ENCODE measurements at regions not wholly inside any gene's neighbourhood (a gene's known extent, or its start where the extent isn't known, plus 50 kb on each side); places are given as distances from the start of the nearest gene placed in this dataset.

DNA sequence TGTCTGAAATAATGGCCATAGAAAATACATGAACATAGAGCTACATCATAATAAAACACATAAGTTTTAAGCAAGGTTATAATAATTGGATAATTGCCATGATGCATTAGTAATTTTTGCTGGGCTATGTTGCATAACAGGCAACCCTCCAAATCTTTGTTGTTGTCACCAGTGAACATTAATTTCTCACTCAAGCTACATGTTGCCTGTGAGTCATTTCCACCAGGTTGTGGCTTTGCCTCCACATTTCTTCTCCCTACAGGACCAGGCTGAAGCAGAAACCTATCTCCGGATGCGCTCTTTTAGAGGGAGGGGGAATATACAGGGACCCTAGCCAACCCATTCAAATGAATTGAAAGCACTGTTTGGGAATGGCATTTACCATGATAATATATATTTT lies 347.7 kb downstream of the GABRG1 start:
- DNase-seq = no peak

DNA sequence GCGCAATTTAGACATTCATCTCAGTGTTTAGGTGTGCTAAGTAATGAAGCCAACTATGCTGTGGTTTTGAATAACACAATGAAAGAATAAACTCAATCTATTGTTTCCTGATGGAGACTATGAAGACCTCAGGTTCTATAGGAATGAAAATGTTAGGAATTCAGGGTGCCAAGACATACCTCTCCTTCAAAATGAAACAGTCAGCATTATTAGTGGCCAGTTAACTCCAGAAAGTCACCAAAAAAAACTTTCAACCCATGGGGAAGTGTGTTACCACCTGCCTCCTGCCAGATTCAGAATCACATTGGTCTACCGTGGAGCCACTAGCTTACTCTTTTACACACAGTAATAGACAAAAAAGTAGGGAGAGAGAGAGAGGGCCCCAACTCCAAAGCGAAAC lies 352.9 kb downstream of the GABRG1 start:
- no peak for DNase-seq

DNA sequence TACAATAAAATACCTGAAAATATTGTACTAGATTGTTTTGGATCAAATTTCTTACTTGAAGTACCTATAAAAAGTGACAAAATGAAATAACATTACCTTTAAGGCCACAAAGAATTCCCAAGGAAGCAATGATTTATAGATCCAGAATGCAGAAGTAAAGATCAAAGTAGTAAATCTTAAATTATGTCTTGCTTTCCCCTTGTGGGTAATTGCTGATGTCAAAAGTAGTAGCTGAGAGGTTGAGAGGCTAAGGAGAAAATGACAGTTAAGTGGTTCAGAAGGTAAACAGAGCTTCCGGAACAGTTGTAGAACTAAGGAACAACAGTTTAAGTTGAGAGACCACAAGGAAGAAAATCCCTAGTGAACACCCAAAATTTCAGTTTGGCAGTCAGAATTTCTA lies 358.3 kb downstream of the GABRG1 start:
- no peak for DNase-seq

DNA sequence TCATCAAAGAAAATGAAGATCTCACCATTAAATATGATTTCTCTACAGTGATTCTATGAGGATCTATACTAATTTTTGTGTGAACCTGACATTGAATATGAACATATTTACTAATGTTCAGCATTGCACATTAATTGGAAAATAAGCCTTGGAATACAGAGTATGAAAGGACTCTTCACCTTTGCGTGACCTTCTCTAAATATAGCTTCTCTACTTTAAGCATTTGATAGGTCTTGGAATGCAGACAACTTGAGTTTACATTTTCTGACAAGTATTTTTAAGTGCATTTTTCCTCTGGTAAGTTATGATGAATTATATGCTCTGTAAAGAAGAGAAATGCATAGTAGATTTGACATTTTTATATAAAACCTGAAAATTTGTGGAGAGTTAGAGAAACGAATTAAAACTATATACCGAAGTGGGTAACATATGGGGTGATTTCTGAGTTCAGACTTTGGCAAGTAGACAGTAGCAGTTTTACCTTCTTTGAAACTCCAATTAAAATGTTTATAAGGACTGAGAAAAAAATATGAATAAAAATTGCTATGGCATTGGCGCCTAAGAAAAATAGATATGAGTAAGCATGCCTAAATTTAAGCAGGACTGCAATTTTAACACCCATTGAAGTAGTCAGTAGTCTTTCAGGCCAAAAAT lies 371.9 kb downstream of the GABRG1 start:
- no peak for DNase-seq

DNA sequence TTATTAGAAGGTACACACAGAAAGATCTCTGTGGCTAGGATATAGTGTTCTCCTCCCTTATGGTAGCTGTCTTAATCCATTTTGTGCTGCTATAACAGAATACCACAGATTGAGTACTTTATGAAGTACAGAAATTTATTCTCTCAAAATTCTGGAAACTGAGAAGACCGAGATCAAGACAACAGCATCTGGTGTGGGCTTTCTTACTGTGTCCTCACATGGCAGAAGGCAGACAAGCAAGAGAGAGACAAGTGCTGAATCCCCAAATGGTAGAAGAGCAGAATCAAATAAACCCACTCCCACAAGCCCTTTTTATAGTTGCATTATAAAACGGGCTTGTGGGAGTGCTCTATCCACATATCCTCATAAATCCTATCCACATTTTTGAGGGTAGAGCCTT lies 373.1 kb downstream of the GABRG1 start:
- DNase-seq = no peak

DNA sequence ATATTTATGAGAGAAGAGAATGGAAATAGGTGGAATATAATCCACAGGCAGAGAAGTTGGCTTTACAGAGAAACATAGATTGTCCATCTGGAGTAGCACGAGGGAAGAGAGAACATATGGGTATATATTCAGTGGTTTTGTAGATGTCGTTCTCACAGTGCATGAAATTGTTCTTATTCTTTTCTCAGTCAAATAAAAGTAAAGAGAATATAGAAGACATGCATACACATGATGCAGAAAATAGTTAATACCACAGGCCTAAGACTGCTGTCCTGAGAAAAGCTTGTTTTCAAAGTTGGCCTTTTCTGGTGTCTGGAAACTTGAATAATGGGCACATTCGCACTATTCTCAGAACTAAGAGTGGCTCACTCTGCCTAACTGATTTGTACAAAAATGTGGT lies 378.1 kb downstream of the GABRG1 start:
- DNase-seq = no peak

DNA sequence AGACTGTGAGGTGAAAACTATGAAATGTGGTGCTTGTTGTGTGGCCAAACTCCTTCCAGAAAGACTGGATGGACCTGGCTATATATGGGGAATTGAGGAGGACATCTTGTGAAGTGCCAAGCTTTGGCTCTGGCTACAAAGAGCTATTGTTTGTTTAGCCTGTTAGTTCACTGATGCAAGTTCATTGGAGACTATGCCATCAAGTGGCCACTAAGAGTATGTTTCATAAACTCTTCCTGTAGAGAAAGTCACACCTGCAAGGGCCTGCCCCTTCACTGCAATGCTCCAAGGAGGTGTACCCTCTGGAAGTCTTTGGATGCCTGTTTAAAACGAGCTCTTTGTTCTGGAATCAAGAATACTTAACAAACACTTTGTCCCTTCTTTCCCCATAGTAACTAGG lies 382.0 kb downstream of the GABRG1 start:
- DNase-seq = no peak

DNA sequence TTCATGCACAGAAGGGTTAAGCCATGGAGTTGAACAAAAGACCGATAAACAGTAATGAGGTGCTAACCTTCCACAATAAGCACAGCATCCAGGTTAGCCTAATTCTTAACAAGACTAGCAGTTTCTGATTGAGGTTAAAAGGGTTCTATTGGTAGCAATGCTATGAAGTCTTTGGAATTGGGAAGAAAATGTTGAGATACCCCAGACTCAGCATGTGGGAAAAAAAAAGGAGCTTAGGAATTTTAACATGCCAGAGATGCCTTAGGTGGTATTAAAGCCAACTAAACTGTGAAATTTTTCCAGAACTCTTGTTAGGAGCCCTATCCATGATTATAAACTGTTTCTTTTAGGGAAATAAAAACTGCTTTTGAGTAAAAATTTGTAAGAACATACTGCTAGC lies 391.7 kb downstream of the GABRG1 start:
- DNase-seq = no peak

DNA sequence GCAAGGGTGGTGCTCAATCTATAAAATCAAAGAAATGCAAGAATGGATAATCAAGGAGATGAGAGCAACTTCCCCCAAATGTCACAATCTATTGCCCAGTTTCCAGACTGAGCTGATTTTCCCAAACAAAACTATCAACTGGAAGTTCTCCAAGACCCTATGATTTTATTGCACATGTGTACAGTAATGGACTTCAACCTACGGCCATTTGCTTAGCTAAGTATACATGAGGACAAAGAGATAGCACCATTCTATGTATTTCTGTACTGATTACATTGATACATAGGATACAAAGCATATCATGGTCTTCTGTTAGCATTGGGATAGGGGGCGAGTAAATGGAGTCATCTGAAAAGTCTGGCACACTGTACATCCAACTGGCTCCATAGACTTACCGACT lies 407.8 kb downstream of the GABRG1 start:
- no peak for DNase-seq

DNA sequence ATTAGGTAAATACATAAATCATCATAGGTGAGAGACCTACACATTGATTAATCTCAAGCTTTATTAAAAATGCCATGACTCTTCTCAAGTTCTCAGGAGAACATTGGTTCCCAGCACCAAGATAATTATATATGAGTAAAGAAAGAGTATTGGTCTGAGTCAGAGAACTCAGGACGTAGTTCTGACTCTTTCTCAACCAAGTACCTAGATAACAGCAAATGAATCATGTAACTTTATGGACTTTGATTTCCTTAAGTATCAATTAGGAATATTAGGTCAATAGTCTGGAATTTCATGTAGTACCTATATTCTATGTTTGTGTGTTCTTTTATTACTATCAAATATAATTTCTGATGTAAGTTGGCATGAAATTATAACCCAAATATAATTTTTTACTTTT lies 409.9 kb downstream of the GABRG1 start:
- DNase-seq = no peak

DNA sequence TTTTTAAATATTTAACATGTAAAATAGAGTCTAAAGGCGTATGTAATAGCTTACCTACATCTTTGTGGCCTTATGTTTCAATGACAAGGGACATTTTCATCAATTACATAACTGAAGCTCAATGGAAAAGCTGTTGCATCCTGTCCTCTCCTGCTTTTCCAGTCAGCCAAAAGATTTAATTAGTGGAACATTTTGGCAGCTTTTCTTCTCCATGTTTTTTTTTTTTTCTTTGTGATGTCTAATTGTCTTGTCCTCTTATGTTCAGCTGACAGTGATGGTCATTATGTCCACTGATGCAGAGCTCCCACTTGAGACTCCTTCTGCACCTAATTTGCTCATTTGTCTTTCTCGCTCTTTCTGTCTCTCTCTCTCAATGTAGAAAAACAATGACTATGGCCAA lies 422.2 kb downstream of the GABRG1 start:
- DNase-seq = no peak

DNA sequence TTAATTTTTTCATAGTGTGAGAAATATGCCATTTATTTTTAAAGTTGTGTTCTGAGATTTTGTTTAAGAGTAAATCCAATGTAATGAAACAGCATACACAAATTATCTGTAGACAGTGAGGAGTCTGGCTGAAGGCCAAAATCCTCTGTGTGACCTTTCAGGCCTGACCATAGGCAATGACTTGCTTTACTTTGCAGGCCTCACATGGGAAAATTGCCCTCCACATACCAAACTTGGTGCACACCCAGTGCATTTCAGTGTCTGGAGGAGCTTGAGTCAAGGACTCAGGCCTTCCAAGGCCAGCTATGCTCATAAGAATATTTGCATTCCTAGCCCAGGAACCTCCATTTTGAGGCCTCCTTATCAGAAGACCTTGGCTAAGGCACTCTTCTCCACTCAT lies 430.1 kb downstream of the GABRG1 start:
- no peak for DNase-seq

DNA sequence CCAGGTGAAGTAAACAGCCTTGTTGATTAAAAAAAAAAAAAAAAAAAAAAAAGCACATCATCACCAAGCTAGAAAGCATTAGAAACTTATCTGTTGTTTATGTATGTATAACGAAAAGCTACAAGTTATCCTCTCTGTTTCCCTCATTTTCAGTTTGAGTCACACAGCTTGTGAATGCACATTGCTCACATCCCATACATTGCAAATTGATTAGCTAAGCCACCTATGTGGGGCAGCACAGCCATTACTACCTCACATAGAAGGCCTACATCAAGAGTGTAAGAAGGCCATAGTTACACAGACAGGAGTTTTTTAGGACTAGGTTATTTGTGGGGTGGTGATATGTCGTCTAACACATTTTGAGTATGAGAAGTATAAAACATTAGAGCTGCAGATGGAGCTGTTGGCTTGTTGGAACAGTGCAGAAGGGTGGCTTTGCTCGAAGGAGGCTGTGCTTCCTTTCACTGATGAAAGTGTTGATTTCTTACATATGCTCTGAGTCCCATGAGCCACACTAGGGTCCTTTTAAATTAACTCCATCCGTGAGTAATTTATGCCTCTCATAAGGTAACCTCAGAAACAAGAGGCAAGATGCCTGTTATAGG lies 431.6 kb downstream of the GABRG1 start:
- DNase-seq = no peak

DNA sequence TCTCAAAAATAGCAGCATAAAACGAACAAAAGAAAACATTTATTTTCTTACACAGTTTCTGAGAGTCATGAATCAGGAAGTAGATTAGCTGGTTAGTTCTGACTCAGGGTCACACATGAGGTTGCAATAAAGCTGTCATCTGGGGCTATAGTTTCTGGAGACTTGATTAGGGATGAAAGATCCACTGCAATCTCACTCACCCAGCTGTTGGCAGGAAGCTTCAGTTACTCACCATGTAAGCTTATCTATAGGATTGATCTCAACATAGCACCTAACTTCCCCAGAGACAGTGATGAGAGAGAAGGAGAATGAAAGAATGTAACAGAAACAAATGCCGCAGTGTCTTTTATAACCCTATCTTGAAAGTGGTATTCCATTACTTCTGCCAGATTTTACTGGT lies 435.5 kb downstream of the GABRG1 start:
- no peak for DNase-seq

DNA sequence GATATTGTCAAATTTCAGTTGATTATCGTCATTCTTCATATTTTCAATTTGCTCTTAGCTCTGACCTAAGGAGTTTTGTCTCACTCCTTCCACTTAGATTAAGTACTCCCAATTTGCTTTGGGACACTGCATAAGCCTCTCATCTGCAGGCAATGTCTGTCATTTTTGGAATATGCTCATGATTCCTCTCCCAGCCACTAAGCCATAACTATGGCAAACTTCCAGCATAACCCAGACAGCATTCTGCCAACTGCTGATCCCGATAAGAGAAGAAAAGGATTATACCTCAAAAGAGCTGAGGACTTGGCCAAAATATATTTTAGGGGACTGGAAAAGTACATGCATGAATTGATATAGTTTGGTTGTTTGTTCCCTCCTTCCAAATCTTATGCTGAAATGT lies 444.4 kb downstream of the GABRG1 start:
- no peak for DNase-seq

DNA sequence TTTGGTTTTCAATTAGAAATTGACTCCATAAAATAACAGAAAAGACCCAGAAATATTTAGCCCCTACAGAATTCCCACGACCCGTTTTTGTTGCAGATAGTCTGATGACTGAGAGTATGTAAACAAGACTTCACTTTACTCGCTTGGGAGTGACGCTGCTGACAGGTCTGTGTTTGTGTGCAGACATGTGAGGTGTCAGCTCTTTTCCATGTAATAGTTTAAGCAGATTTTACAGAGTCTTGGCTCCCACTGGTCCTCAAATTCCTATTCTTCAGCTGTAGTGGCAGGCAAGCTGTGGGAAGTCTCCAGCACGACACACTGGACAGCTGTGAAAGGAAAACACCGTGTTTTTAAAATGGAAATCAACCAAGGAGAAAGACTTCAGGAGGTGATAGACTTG lies 455.7 kb downstream of the GABRG1 start:
- no peak for DNase-seq

DNA sequence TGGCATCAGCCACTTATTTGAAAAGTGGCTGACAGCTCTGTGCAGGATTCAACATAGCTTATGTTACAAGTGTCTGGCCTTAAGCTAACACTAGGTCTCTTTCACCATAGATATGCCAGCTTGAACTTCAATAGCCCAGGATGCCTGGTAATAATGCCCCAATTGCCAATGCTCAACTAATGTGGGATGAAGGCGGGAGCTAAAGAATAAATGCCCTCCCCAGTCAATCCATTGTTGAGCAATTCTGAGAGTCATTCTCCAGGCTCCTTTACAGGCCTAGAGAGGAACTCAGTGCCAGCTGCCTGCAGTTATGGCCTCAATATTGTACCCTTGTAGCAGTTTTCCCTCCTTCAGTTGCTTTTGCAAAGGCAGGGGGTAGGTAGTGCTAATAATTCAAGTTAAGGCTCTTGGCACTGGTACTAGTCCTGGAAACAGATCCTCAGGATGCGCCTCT lies 460.2 kb downstream of the GABRG1 start:
- DNase-seq = no peak

DNA sequence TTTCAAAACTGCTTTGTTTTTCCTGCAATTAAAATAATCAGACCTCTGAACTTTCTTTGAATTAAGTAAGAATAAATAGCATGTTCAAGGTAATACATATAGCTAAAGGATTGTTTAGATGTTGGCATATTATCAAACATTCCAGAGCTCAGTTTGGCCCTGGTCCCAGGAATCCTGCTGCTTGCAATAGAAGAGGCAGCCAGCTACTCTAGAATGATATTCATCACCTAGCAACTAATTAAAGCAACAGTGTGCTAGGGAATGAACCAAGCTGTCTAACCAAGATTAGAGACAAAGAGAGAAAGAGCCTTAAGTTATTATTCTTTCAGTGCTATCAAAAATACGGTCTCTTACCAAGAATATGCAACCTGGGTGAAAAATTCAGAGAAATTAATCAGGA lies 460.9 kb downstream of the GABRG1 start:
- DNase-seq = no peak

DNA sequence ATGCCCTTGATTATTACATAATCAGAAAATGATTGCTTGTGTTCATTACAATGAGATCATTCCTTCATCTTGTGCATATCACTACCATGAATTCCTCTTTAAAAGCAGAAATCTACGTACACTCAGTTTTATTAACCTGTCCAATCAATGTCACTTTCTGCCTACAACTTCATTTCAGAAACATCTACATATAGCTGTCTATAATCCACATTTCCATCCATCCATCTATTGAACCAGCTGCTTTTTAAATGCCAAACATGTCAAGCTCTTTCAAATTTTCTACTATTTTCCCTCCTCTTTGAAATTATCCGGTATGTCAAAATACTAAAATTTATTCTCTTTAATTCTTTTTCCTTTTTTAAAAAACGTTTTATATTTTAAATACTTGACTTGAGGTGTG lies 462.0 kb downstream of the GABRG1 start:
- DNase-seq = no peak

DNA sequence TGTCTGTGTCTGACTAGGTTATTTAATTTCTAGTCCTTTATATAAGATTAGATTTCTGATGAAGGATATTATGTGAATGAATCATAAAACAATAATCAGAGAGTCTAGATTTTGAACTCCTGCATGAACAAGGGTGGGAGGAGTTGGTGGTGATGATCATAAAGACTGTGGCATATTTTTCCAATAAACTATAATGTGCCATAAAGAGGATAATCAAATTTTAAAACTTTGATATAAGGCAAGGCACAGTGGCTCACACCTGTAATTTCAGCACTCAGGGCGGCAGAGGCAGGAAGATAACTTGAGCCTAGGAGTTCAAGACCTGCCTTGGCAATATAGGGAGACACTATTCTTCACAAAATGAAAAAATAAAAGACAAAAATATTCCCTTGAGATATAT lies 473.3 kb downstream of the GABRG1 start:
- DNase-seq = no peak

DNA sequence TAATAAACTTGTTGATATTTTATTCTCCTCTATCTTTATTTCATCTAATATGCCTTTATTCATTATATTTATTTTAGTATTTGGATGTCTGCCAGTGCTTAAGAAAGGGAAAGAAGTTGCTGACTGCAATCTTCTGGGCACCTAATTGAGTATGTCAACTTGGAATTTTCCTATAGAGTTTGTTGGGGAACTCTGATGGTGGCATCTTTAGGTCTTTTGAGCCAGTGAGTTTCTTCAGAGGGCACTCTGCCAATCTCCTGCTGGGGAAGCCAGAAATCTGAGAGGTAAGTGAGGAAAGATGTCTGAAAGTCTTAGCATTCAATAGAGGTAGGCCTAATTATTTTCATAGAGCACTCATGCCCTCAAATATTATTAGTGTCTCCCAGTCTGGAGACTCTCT lies 475.0 kb downstream of the GABRG1 start:
- DNase-seq = no peak

DNA sequence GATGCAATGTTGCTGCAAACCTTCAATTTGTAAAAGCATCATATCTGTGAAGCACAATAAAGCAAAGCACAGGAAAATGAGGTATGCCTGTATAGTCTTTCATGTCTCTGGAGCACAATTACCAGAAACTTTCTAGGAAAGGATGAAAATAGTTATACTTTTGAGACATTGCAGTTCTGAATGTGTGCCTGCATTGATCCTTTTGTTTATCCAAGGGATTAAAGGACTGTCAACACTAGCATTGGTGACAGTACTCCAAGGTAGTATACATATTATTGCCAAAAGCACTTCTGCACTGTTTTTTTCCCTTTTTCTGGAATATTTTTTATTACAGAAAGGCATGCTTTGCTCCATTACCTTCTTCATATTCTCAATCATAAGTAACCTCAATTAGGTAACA lies 476.0 kb downstream of the GABRG1 start:
- no peak for DNase-seq

DNA sequence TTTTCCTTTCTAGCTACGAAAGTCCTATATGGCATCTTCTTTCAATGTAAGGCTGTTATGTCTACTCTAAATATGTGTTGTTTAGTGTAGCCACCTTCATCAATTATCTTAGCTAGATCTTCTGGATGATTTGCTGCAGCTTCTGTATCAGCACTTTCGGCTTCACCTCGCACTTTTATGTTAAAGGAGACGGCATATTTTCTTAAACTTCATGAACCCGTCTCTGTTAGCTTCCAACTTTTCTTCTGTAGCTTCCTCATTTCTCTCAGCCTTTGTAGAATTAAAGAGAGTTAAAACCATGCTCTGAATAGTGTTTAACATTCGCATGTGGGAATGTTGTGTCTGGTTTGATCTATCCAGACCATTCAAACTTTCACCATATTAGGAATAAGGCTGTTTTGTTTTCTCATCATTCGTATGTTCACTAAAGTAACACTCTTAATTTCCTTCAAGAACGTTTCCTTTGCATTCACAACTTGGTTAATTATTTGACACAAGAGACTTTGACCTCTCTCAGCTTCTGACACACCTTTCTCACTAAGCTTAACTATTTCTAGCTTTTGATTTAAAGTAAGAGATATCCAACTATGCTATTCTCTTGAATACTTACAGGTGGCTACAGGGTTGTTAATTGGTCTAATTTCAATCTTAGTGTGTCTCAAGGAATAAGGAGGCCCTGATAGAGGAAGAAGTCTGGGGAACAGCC lies 476.8 kb downstream of the GABRG1 start:
- no peak for DNase-seq

DNA sequence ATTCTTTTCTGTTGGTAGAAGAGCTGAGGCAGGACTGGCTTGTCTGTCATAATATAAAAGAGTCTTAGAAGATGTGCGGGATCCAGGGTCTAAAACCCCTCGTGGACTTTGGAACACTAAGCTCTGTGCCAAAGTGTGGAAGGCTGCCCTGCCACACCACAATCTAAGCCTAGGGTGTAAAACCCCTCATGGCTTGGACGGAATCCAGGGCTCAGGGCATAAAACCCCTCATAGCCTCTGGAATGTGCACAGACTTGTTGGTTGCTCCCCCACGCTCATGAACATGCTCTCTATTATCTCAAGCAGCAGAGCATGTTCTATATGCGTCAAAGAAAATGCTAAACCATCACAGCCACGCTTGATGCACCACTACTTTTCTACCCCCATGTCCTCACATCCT lies 483.6 kb downstream of the GABRG1 start:
- DNase-seq = no peak

DNA sequence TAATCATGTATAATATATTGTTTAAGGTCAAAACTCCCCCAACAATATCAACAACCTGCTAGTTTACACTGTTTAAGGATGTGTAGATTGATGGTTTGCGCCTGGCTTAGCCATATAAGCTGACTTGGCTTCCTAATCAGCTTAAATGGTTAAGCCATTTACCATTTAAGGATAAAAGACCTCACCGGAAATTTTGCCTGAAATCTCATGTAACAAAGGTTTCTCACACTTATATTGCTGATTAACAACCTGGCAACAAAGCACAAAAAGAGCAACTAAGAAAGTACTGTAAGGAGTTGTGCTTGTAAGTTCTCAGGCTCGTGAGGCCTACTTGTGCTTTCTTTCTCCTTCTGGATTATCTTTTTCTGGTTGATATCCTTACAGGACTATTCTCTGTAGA lies 485.2 kb downstream of the GABRG1 start:
- DNase-seq = no peak

Measured in NCI-H510A treated with DMSO at 0.1 percent for 48 hours (cell line).